Lung (tissue), 11 donors: ENCODE measurements at regions not wholly inside any gene's neighbourhood (a gene's known extent, or its start where the extent isn't known, plus 50 kb on each side); places are given as distances from the start of the nearest gene placed in this dataset.
A peak's percentile ranks its signal among the peaks of the same experiment; 100 is the strongest.

Source experiments
- ATAC-seq: fragments of 200-7000 bp; cut with Tn5 transposase; one replicate; pipeline ENCODE4 v1.9.1; 2020; ENCODE audit warnings: moderate number of reproducible peaks; ENCODE audit not compliant: insufficient read depth, low FRiP score
- DNase-seq, 3 donors: peaks; one replicate each; pipeline ENCODE4 v3.0.0-alpha.2; 2013 to 2017
- H3K27ac ChIP-seq, 2 donors: one replicate each; pipeline ENCODE4 v1.5.1; 2013; ENCODE audit warnings: mild to moderate bottlenecking in 2 of 2, moderate library complexity in 2 of 2, control low read depth in 1 of 2, inconsistent platforms in 1 of 2, low read depth in 1 of 2, low read length in 1 of 2
- H3K27me3 ChIP-seq, 3 donors: one replicate each; pipeline ENCODE4 v1.5.1; 2013; ENCODE audit warnings: low read length in 2 of 3; ENCODE audit not compliant: control insufficient read depth in 3 of 3, insufficient read depth in 3 of 3
- H3K36me3 ChIP-seq, 4 donors: one replicate each; pipeline ENCODE4 v1.5.1; 2013; ENCODE audit warnings: low read length in 4 of 4, mild to moderate bottlenecking in 1 of 4, moderate library complexity in 1 of 4; ENCODE audit not compliant: control insufficient read depth in 4 of 4, insufficient read depth in 4 of 4
- H3K4me1 ChIP-seq, 5 donors: one replicate each; pipeline ENCODE4 v1.5.1; 2013; ENCODE audit warnings: low read length in 5 of 5, mild to moderate bottlenecking in 2 of 5, moderate library complexity in 1 of 5; ENCODE audit not compliant: control insufficient read depth in 5 of 5, insufficient read depth in 5 of 5
- H3K4me3 ChIP-seq: one replicate; pipeline ENCODE4 v1.5.1; 2013; ENCODE audit warnings: mild to moderate bottlenecking, control low read depth, moderate library complexity
- H3K9ac ChIP-seq, 2 donors: one replicate each; pipeline ENCODE4 v1.5.1; 2013; ENCODE audit warnings: low read length in 2 of 2, control low read depth in 1 of 2; ENCODE audit not compliant: insufficient read depth in 1 of 2
- H3K9me3 ChIP-seq, 4 donors: one replicate each; pipeline ENCODE4 v1.5.1; 2013; ENCODE audit warnings: low read length in 3 of 4, mild to moderate bottlenecking in 1 of 4, moderate library complexity in 1 of 4; ENCODE audit not compliant: control insufficient read depth in 4 of 4, insufficient read depth in 3 of 4
- WGBS, 2 donors: extraction: QIAGEN DNeasy Blood & Tissue Kit; methylation state at CpG; one replicate each; pipeline ENCODE4 v1.1.7; 2013; 5-methylcytosine and 5-hydroxymethylcytosine counted together
- TF ChIP-seq, protein P1 (sequence below): IDR thresholded peaks from 2 replicates; pipeline ENCODE4 v1.5.1; 2012; ENCODE audit warnings: mild to moderate bottlenecking; ENCODE audit errors: control extremely low read depth, extremely low read depth
- donor health status: control.
- donor health status: control.
- donor health status: Bipolar disorder and iron deficiency.
- donor health status: healthy.
- donor health status: DM: yes; HTN: yes; CAD: no.

DNA sequence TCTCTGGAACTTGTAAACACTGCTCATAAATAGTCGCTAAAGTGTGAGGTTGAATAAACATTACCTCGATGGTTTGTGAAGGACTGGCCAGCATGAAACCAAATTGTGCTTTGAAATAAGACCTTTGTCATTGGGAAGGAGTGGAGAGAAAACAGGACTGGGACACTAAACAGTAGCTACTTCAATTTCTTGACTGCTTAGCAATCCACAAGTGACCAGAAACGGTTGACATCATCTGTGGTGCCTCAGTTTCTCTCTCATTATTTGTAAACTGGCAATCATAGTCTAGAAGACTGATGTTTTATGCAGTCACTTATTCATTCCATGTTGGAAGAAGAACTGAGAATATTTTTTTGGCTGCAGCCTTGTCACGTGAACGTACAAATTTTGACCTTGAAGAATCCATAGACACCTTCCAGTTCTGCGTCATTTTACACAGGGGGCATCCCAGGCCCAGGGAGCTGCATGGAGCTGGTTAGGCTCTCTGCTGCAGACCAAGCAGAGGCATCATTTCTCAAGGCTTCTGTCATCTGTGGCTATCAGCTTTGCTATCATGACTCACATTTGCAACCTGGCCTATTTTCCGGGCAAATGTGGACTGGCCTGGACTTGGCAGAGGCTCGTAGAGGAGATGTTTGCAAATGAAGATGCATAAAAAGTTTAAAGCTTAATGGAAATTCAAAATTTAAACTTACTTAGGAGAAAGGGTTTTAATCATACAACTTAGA, 391.8 kb downstream of the FGF9 start:
- Histone ChIP-seq H3K27me3 (no peaks in the 10 kb centered on the region), H3K9me3 (peaks cover 0 to 2% (median 0%) of the 10 kb centered on the region in 4 donors), H3K27ac (no peak overlapping the region), H3K9ac (no peak overlapping the region), H3K4me3 (no peak overlapping the region), H3K36me3 (no peaks in the 10 kb centered on the region), H3K4me1 (peaks cover 0 to 34% (median 0%) of the 10 kb centered on the region in 5 donors)
- WGBS, 2 donors = 65 to 73% methylated on average over 8 of the region's 8 CpGs
- ATAC-seq = no peak
- TF ChIP-seq, protein P1, sequence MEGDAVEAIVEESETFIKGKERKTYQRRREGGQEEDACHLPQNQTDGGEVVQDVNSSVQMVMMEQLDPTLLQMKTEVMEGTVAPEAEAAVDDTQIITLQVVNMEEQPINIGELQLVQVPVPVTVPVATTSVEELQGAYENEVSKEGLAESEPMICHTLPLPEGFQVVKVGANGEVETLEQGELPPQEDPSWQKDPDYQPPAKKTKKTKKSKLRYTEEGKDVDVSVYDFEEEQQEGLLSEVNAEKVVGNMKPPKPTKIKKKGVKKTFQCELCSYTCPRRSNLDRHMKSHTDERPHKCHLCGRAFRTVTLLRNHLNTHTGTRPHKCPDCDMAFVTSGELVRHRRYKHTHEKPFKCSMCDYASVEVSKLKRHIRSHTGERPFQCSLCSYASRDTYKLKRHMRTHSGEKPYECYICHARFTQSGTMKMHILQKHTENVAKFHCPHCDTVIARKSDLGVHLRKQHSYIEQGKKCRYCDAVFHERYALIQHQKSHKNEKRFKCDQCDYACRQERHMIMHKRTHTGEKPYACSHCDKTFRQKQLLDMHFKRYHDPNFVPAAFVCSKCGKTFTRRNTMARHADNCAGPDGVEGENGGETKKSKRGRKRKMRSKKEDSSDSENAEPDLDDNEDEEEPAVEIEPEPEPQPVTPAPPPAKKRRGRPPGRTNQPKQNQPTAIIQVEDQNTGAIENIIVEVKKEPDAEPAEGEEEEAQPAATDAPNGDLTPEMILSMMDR = no peak
- no peak for DNase-seq

DNA sequence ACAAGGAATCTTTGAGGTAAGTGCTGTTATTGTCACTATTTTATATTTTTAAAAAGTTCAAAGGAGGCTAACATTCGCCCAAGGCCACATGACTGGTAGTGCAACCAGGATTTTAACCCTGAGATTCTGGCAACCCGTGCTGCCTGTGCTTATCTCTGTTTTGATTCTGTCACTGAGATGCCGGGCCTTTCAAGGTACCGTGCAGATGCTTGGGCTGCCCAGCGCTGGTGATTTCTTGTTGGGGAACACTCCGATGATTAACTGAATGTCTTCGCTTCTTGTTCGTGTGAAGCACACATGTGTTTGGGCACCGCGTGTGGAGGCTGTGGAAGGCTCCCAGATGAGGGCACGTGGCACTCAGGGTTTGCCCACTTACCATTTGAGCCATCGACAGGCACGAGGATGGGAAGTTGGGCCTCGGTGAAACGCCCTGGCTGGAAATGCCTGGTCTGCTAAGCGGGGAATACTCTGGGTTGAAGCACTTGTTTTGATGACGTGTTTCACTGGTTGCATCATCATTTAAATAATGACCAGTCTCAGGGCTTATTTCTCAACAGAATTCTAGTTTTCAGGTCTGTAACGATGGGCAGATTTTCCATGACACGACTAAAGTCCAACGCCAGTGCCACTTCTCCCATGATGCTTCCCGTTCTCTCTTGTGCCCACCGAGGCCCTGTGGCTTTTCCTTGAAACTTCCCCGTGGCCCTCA, 392.7 kb downstream of the FGF9 start:
- no peak for ATAC-seq
- WGBS, 2 donors = 87 to 94% methylated on average over 23 of the region's 23 CpGs
- no peak overlapping the region for H3K4me3 ChIP-seq
- peaks cover 0 to 34% (median 0%) of the 10 kb centered on the region in 5 donors for H3K4me1 ChIP-seq
- DNase-seq = peak in 1 of 3 donors; percentile 23
- no peak overlapping the region for H3K9ac ChIP-seq
- TF ChIP-seq, protein P1 = no peak
- peaks cover 0 to 2% (median 0%) of the 10 kb centered on the region in 4 donors for H3K9me3 ChIP-seq
- no peaks in the 10 kb centered on the region for H3K36me3 ChIP-seq
- H3K27ac ChIP-seq = no peak overlapping the region
- no peaks in the 10 kb centered on the region for H3K27me3 ChIP-seq

DNA sequence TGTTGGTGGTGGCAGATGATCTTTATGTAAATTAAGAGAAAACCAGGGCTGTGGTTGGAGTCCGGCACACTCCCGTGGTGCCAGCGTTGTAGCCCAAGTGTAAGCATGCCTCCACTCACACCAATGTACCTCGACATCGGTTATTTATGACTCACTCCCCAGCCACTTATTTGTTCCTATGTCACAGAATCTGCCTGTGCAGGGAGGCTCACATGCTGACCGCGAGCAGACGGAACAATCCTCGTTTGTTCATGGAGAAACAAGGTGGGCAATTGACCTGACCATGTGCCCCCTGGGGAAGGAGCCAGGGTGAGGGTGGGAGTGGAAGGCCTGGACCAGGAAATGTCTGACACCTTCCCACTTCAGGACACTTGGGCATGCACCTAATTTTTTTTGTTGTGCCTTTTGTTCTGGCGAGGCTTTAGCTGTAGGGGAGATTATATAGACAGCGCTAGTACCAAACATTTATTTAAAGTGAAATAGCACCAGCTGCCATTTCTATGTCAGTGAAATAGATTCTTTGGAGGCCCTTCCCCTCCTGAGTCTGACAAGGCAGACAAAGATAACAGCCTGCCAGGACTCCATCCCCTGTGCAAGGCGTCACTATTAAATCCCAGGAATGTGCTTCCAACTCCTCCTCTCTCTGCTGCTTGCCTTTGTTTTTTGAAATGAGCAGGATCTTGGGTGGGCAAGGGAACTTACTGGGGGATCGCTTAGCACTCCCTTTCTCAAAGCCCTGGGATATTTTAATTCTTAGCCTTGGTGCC, 394.2 kb downstream of the FGF9 start:
- TF ChIP-seq, protein P1 = no peak
- Histone ChIP-seq H3K4me3 (no peak overlapping the region), H3K9me3 (peaks cover 0 to 2% (median 0%) of the 10 kb centered on the region in 4 donors), H3K9ac (no peak overlapping the region), H3K4me1 (peaks cover 0 to 34% (median 0%) of the 10 kb centered on the region in 5 donors), H3K27me3 (no peaks in the 10 kb centered on the region), H3K27ac (no peak overlapping the region), H3K36me3 (no peaks in the 10 kb centered on the region)
- DNase-seq (peak; percentile 36 to 53 (median 45)), ATAC-seq (no peak)
- 70 to 84% methylated on average over 13 of the region's 13 CpGs for WGBS, 2 donors
